ENCODE measurements at regions not wholly inside any gene's neighbourhood (a gene's known extent, or its start where the extent isn't known, plus 50 kb on each side); places are given as distances from the start of the nearest gene placed in this dataset.

DNA sequence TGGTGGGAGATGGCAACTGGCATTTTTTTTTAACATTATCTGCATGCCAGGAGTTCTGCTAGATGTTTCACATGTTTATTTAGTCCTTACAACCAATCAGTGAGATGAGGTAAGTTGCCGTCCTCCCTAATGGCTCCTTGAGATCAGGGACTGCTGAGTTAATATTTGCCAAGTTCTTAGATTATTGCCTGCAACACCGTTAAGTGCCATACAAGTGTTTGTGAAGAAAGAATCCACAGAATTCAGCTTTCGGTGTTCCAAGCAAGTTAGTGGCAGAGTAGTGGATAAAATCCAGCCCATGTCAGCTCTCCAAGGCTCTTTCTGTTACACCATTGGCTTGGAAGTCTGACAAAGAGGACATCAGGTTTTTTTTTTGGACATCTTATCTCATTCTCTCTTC lies 95.9 kb downstream of the C1QL2 start (continued):
- TF ChIP-seq ZNF33B (CRISPR knock-in tag; IDR thresholded peaks at IDR 0.05) = no peak
- TF ChIP-seq, protein P1, sequence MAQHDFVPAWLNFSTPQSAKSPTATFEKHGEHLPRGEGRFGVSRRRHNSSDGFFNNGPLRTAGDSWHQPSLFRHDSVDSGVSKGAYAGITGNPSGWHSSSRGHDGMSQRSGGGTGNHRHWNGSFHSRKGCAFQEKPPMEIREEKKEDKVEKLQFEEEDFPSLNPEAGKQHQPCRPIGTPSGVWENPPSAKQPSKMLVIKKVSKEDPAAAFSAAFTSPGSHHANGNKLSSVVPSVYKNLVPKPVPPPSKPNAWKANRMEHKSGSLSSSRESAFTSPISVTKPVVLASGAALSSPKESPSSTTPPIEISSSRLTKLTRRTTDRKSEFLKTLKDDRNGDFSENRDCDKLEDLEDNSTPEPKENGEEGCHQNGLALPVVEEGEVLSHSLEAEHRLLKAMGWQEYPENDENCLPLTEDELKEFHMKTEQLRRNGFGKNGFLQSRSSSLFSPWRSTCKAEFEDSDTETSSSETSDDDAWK (CRISPR knock-in tag; IDR thresholded peaks at IDR 0.05) = no peak
- no peak for TF ChIP-seq HNF4G (IDR thresholded peaks at IDR 0.05; ENCODE audit: borderline replicate concordance, low read depth, low read length)
- TF ChIP-seq HNF4G (CRISPR knock-in tag; IDR thresholded peaks at IDR 0.05; ENCODE audit: borderline replicate concordance, low read depth) = no peak
- no peak for TF ChIP-seq TP53 (CRISPR knock-in tag; conservative IDR thresholded peaks at IDR 0.05)
- TF ChIP-seq, protein P2, sequence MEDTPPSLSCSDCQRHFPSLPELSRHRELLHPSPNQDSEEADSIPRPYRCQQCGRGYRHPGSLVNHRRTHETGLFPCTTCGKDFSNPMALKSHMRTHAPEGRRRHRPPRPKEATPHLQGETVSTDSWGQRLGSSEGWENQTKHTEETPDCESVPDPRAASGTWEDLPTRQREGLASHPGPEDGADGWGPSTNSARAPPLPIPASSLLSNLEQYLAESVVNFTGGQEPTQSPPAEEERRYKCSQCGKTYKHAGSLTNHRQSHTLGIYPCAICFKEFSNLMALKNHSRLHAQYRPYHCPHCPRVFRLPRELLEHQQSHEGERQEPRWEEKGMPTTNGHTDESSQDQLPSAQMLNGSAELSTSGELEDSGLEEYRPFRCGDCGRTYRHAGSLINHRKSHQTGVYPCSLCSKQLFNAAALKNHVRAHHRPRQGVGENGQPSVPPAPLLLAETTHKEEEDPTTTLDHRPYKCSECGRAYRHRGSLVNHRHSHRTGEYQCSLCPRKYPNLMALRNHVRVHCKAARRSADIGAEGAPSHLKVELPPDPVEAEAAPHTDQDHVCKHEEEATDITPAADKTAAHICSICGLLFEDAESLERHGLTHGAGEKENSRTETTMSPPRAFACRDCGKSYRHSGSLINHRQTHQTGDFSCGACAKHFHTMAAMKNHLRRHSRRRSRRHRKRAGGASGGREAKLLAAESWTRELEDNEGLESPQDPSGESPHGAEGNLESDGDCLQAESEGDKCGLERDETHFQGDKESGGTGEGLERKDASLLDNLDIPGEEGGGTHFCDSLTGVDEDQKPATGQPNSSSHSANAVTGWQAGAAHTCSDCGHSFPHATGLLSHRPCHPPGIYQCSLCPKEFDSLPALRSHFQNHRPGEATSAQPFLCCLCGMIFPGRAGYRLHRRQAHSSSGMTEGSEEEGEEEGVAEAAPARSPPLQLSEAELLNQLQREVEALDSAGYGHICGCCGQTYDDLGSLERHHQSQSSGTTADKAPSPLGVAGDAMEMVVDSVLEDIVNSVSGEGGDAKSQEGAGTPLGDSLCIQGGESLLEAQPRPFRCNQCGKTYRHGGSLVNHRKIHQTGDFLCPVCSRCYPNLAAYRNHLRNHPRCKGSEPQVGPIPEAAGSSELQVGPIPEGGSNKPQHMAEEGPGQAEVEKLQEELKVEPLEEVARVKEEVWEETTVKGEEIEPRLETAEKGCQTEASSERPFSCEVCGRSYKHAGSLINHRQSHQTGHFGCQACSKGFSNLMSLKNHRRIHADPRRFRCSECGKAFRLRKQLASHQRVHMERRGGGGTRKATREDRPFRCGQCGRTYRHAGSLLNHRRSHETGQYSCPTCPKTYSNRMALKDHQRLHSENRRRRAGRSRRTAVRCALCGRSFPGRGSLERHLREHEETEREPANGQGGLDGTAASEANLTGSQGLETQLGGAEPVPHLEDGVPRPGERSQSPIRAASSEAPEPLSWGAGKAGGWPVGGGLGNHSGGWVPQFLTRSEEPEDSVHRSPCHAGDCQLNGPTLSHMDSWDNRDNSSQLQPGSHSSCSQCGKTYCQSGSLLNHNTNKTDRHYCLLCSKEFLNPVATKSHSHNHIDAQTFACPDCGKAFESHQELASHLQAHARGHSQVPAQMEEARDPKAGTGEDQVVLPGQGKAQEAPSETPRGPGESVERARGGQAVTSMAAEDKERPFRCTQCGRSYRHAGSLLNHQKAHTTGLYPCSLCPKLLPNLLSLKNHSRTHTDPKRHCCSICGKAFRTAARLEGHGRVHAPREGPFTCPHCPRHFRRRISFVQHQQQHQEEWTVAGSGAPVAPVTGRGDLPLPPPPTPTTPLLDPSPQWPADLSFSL (CRISPR knock-in tag; IDR thresholded peaks at IDR 0.05) = no peak

All from HepG2 (cell line).